Fibroblast of lung (primary cell): ENCODE measurements at regions not wholly inside any gene's neighbourhood (a gene's known extent, or its start where the extent isn't known, plus 50 kb on each side); places are given as distances from the start of the nearest gene placed in this dataset.

ENCODE experiments used
- DNase-seq, 2 donors: peaks; one replicate each; pipeline versions ENCODE4 v3.0.0 to v3.0.0-alpha.2; 2010; ENCODE audit warnings: low read depth in 2 of 2
- H2AFZ ChIP-seq: 2 replicates; pipeline ENCODE4 v1.5.1; 2012; ENCODE audit warnings: low read length, control low read depth, inconsistent platforms
- H3K27ac ChIP-seq: 2 replicates; pipeline ENCODE4 v1.5.1; 2011; ENCODE audit warnings: low read length, control low read depth; ENCODE audit not compliant: insufficient read depth
- H3K27me3 ChIP-seq: 2 replicates; pipeline ENCODE4 v1.5.1; 2011; ENCODE audit warnings: mild to moderate bottlenecking, low read length; ENCODE audit not compliant: control insufficient read depth, insufficient read depth
- H3K36me3 ChIP-seq: 2 replicates; pipeline ENCODE4 v1.5.1; 2011; ENCODE audit warnings: low read length; ENCODE audit not compliant: control insufficient read depth, insufficient read depth
- H3K4me1 ChIP-seq: 2 replicates; pipeline ENCODE4 v1.5.1; 2011; ENCODE audit warnings: low read length; ENCODE audit not compliant: control insufficient read depth, insufficient read depth; ENCODE audit errors: extremely low read depth
- H3K4me2 ChIP-seq: 2 replicates; pipeline ENCODE4 v1.5.1; 2011; ENCODE audit warnings: low read length, control low read depth; ENCODE audit not compliant: insufficient read depth; ENCODE audit errors: extremely low read depth
- H3K4me3 ChIP-seq, 4 experiments: fragments of 200-600 bp in 1 of 4; sonication (generic) in 1 of 4; replicated peaks in 1 of 4; 2 replicates each; pipeline ENCODE4 v1.5.1; 2011 to 2016; ENCODE audit warnings: low read length in 4 of 4, low read depth in 3 of 4, mild to moderate bottlenecking in 3 of 4, control low read depth in 2 of 4, inconsistent platforms in 1 of 4, mixed read lengths in 1 of 4; ENCODE audit not compliant: insufficient read depth in 1 of 4; ENCODE audit errors: control extremely low read depth in 1 of 4
- H3K79me2 ChIP-seq: 2 replicates; pipeline ENCODE4 v1.5.1; 2012; ENCODE audit warnings: mild to moderate bottlenecking, low read length, inconsistent platforms; ENCODE audit not compliant: control insufficient read depth, insufficient read depth
- H3K9ac ChIP-seq: 2 replicates; pipeline ENCODE4 v1.5.1; 2011; ENCODE audit warnings: mild to moderate bottlenecking, low read length, control low read depth; ENCODE audit not compliant: insufficient read depth
- H3K9me3 ChIP-seq: 2 replicates; pipeline ENCODE4 v1.5.1; 2012; ENCODE audit warnings: low read depth, low read length; ENCODE audit not compliant: control insufficient read depth, insufficient read depth
- H4K20me1 ChIP-seq: 2 replicates; pipeline ENCODE4 v1.5.1; 2011; ENCODE audit warnings: low read length; ENCODE audit not compliant: control insufficient read depth, insufficient read depth; ENCODE audit errors: extremely low read depth
- EZH2 ChIP-seq: IDR thresholded peaks from 2 replicates; pipeline ENCODE4 v1.5.1; 2012; ENCODE audit warnings: low read length, control low read depth, mild to moderate bottlenecking; ENCODE audit errors: missing control alignments
- TF ChIP-seq, protein P1 (sequence below), 2 donors: IDR thresholded peaks in 1 of 2; conservative IDR thresholded peaks in 1 of 2; 1 replicate in 1 of 2; 2 replicates in 1 of 2; pipeline ENCODE4 v1.5.1; 2011 to 2012; ENCODE audit warnings: low read length in 2 of 2, control low read depth in 1 of 2, inconsistent platforms in 1 of 2, low read depth in 1 of 2, mild to moderate bottlenecking in 1 of 2

DNA sequence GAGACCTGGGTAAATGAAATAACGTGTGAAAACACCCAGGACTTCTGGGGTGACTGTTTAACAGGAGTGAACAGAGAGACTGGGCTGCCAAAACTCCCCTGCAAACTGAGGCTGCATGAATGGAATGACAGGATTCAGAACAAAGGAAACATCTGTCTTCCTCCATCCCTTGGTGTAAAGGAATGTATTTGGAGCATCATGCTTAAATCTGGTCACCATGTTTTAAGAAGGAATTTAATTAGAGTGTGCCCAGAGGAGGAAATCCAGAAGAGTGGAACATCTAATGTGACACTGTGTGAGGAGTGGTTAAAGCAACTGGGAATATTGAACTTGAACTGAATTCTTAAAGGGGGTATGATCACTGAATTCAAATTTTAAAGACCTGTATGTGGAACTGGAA, 437.2 kb downstream of the LIG4 start:
- Histone ChIP-seq H3K79me2 (no peaks in the 10 kb centered on the region), H2AFZ (no peak overlapping the region), H3K4me1 (no peaks in the 10 kb centered on the region), H3K4me2 (no peak overlapping the region), H3K27me3 (no peaks in the 10 kb centered on the region), H3K36me3 (no peaks in the 10 kb centered on the region), H4K20me1 (no peaks in the 10 kb centered on the region), H3K27ac (no peak overlapping the region), H3K9ac (no peak overlapping the region), H3K4me3 (no peak overlapping the region), H3K9me3 (no peaks in the 10 kb centered on the region)
- TF ChIP-seq EZH2: no peak
- TF ChIP-seq, protein P1, sequence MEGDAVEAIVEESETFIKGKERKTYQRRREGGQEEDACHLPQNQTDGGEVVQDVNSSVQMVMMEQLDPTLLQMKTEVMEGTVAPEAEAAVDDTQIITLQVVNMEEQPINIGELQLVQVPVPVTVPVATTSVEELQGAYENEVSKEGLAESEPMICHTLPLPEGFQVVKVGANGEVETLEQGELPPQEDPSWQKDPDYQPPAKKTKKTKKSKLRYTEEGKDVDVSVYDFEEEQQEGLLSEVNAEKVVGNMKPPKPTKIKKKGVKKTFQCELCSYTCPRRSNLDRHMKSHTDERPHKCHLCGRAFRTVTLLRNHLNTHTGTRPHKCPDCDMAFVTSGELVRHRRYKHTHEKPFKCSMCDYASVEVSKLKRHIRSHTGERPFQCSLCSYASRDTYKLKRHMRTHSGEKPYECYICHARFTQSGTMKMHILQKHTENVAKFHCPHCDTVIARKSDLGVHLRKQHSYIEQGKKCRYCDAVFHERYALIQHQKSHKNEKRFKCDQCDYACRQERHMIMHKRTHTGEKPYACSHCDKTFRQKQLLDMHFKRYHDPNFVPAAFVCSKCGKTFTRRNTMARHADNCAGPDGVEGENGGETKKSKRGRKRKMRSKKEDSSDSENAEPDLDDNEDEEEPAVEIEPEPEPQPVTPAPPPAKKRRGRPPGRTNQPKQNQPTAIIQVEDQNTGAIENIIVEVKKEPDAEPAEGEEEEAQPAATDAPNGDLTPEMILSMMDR (conservative IDR thresholded peaks at IDR 0.05 in 1 of 2, IDR thresholded peaks at IDR 0.05 in 1 of 2; ENCODE audit: low read depth in 1 of 2, low read length in 2 of 2): no peak
- no peak for DNase-seq

DNA sequence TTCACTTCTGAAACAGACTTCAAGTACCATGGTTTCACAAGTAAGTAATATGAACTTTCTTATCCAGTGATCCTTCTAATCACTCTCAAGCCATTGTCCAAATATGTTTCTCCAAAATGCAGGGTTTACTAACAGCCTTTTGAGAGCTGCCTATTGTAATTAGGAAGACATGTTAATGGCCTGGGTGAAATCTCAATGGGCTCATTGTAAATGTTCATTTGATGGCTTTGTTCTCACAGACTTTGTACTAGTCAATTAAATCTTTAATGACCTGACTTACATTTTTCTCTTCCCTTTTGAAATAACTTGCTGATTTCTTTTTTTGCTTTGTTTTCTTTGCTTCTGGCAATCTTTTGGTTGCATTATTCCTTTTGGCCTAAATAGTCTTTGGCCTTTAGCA, 444.8 kb downstream of the LIG4 start:
- Histone ChIP-seq H3K36me3 (no peaks in the 10 kb centered on the region), H3K27ac (no peak overlapping the region), H3K27me3 (no peaks in the 10 kb centered on the region), H3K79me2 (no peaks in the 10 kb centered on the region), H3K4me3 (no peak overlapping the region), H4K20me1 (no peaks in the 10 kb centered on the region), H3K4me2 (no peak overlapping the region), H3K4me1 (no peaks in the 10 kb centered on the region), H3K9ac (no peak overlapping the region), H2AFZ (no peak overlapping the region), H3K9me3 (no peaks in the 10 kb centered on the region)
- TF ChIP-seq, protein P1 (conservative IDR thresholded peaks at IDR 0.05 in 1 of 2, IDR thresholded peaks at IDR 0.05 in 1 of 2; ENCODE audit: low read depth in 1 of 2, low read length in 2 of 2): no peak
- TF ChIP-seq EZH2: no peak
- no peak for DNase-seq

DNA sequence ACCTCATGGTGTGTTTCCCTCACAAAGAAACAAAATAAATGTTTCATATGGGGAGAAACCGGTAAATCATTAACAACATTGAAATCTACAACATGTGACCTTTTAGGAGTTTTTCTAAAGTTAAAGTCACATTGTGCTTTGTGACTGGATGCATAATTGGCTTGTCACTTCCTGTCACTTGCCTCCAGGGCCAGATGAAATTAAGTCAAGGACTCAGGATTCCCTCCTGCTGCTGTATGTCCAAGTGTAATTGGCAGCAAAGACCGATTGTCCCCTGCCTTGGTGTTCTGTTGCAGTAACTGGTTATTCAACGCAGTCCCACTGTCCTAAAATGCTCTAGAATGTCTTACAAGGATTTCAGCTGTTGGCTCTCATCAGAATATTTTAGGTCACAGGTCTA, 448.2 kb downstream of the LIG4 start:
- Histone ChIP-seq H3K27ac (no peak overlapping the region), H3K9me3 (no peaks in the 10 kb centered on the region), H4K20me1 (no peaks in the 10 kb centered on the region), H3K4me1 (no peaks in the 10 kb centered on the region), H2AFZ (no peak overlapping the region), H3K79me2 (no peaks in the 10 kb centered on the region), H3K4me3 (no peak overlapping the region), H3K36me3 (no peaks in the 10 kb centered on the region), H3K27me3 (no peaks in the 10 kb centered on the region), H3K9ac (no peak overlapping the region), H3K4me2 (no peak overlapping the region)
- no peak for DNase-seq
- TF ChIP-seq EZH2: no peak
- TF ChIP-seq, protein P1 (conservative IDR thresholded peaks at IDR 0.05 in 1 of 2, IDR thresholded peaks at IDR 0.05 in 1 of 2; ENCODE audit: low read depth in 1 of 2, low read length in 2 of 2): no peak
